ENCODE measurements at regions not wholly inside any gene's neighbourhood (a gene's known extent, or its start where the extent isn't known, plus 50 kb on each side); places are given as distances from the start of the nearest gene placed in this dataset.

GRCh38 chr11:70501933-70502540 is 103.7 kb downstream of the CTTN start:
- no peak overlapping the region for H3K9ac ChIP-seq (ENCODE audit: low read depth in 1 of 2, low read length in 2 of 2)
- H3K27me3 ChIP-seq (ENCODE audit: control insufficient read depth in 1 of 2, insufficient read depth in 2 of 2, low read length in 2 of 2): no peaks in the 10 kb centered on the region
- no peaks in the 10 kb centered on the region for H3K36me3 ChIP-seq (ENCODE audit: control insufficient read depth in 1 of 2, insufficient read depth in 2 of 2, low read length in 2 of 2)
- no peak overlapping the region for H3K4me3 ChIP-seq (ENCODE audit: low read depth in 1 of 2, low read length in 2 of 2)
- no peak overlapping the region for H3K27ac ChIP-seq (ENCODE audit: low read depth, low read length)
- H3K4me1 ChIP-seq (ENCODE audit: control insufficient read depth in 1 of 2, insufficient read depth in 2 of 2, low read length in 2 of 2): no peaks in the 10 kb centered on the region
- no peaks in the 10 kb centered on the region for H3K9me3 ChIP-seq (ENCODE audit: control insufficient read depth in 1 of 2, low read length in 2 of 2)

GRCh38 chr11:70502677-70503467 is 104.5 kb downstream of the CTTN start:
- H3K9ac ChIP-seq (ENCODE audit: low read depth in 1 of 2, low read length in 2 of 2): no peak overlapping the region
- no peaks in the 10 kb centered on the region for H3K27me3 ChIP-seq (ENCODE audit: control insufficient read depth in 1 of 2, insufficient read depth in 2 of 2, low read length in 2 of 2)
- no peak overlapping the region for H3K27ac ChIP-seq (ENCODE audit: low read depth, low read length)
- H3K4me1 ChIP-seq (ENCODE audit: control insufficient read depth in 1 of 2, insufficient read depth in 2 of 2, low read length in 2 of 2): no peaks in the 10 kb centered on the region
- no peaks in the 10 kb centered on the region for H3K9me3 ChIP-seq (ENCODE audit: control insufficient read depth in 1 of 2, low read length in 2 of 2)
- H3K36me3 ChIP-seq (ENCODE audit: control insufficient read depth in 1 of 2, insufficient read depth in 2 of 2, low read length in 2 of 2): no peaks in the 10 kb centered on the region
- H3K4me3 ChIP-seq (ENCODE audit: low read depth in 1 of 2, low read length in 2 of 2): no peak overlapping the region

GRCh38 chr11:70503468-70504221 is 105.3 kb downstream of the CTTN start:
- Histone ChIP-seq H3K9ac (ENCODE audit: low read depth in 1 of 2, low read length in 2 of 2) (no peak overlapping the region), H3K27me3 (ENCODE audit: control insufficient read depth in 1 of 2, insufficient read depth in 2 of 2, low read length in 2 of 2) (no peaks in the 10 kb centered on the region), H3K36me3 (ENCODE audit: control insufficient read depth in 1 of 2, insufficient read depth in 2 of 2, low read length in 2 of 2) (no peaks in the 10 kb centered on the region), H3K4me3 (ENCODE audit: low read depth in 1 of 2, low read length in 2 of 2) (no peak overlapping the region), H3K27ac (ENCODE audit: low read depth, low read length) (no peak overlapping the region), H3K4me1 (ENCODE audit: control insufficient read depth in 1 of 2, insufficient read depth in 2 of 2, low read length in 2 of 2) (no peaks in the 10 kb centered on the region), H3K9me3 (ENCODE audit: control insufficient read depth in 1 of 2, low read length in 2 of 2) (no peaks in the 10 kb centered on the region)

GRCh38 chr11:70504246-70505020 is 106.1 kb downstream of the CTTN start:
- Histone ChIP-seq H3K4me1 (ENCODE audit: control insufficient read depth in 1 of 2, insufficient read depth in 2 of 2, low read length in 2 of 2) (no peaks in the 10 kb centered on the region), H3K9ac (ENCODE audit: low read depth in 1 of 2, low read length in 2 of 2) (no peak overlapping the region), H3K27ac (ENCODE audit: low read depth, low read length) (no peak overlapping the region), H3K27me3 (ENCODE audit: control insufficient read depth in 1 of 2, insufficient read depth in 2 of 2, low read length in 2 of 2) (no peaks in the 10 kb centered on the region), H3K4me3 (ENCODE audit: low read depth in 1 of 2, low read length in 2 of 2) (no peak overlapping the region), H3K9me3 (ENCODE audit: control insufficient read depth in 1 of 2, low read length in 2 of 2) (no peaks in the 10 kb centered on the region), H3K36me3 (ENCODE audit: control insufficient read depth in 1 of 2, insufficient read depth in 2 of 2, low read length in 2 of 2) (no peaks in the 10 kb centered on the region)

GRCh38 chr11:70505331-70505731 is 107.0 kb downstream of the CTTN start:
- Histone ChIP-seq H3K9ac (ENCODE audit: low read depth in 1 of 2, low read length in 2 of 2) (no peak overlapping the region), H3K36me3 (ENCODE audit: control insufficient read depth in 1 of 2, insufficient read depth in 2 of 2, low read length in 2 of 2) (no peaks in the 10 kb centered on the region), H3K4me3 (ENCODE audit: low read depth in 1 of 2, low read length in 2 of 2) (no peak overlapping the region), H3K4me1 (ENCODE audit: control insufficient read depth in 1 of 2, insufficient read depth in 2 of 2, low read length in 2 of 2) (no peaks in the 10 kb centered on the region), H3K9me3 (ENCODE audit: control insufficient read depth in 1 of 2, low read length in 2 of 2) (no peaks in the 10 kb centered on the region), H3K27ac (ENCODE audit: low read depth, low read length) (no peak overlapping the region), H3K27me3 (ENCODE audit: control insufficient read depth in 1 of 2, insufficient read depth in 2 of 2, low read length in 2 of 2) (no peaks in the 10 kb centered on the region)

GRCh38 chr11:70505761-70506657 is 107.7 kb downstream of the CTTN start:
- no peak overlapping the region for H3K4me3 ChIP-seq (ENCODE audit: low read depth in 1 of 2, low read length in 2 of 2)
- H3K27me3 ChIP-seq (ENCODE audit: control insufficient read depth in 1 of 2, insufficient read depth in 2 of 2, low read length in 2 of 2): no peaks in the 10 kb centered on the region
- no peaks in the 10 kb centered on the region for H3K4me1 ChIP-seq (ENCODE audit: control insufficient read depth in 1 of 2, insufficient read depth in 2 of 2, low read length in 2 of 2)
- no peaks in the 10 kb centered on the region for H3K9me3 ChIP-seq (ENCODE audit: control insufficient read depth in 1 of 2, low read length in 2 of 2)
- no peaks in the 10 kb centered on the region for H3K36me3 ChIP-seq (ENCODE audit: control insufficient read depth in 1 of 2, insufficient read depth in 2 of 2, low read length in 2 of 2)
- no peak overlapping the region for H3K9ac ChIP-seq (ENCODE audit: low read depth in 1 of 2, low read length in 2 of 2)
- no peak overlapping the region for H3K27ac ChIP-seq (ENCODE audit: low read depth, low read length)

GRCh38 chr11:70506658-70506970 is 108.3 kb downstream of the CTTN start:
- Histone ChIP-seq H3K9me3 (ENCODE audit: control insufficient read depth in 1 of 2, low read length in 2 of 2) (no peaks in the 10 kb centered on the region), H3K36me3 (ENCODE audit: control insufficient read depth in 1 of 2, insufficient read depth in 2 of 2, low read length in 2 of 2) (no peaks in the 10 kb centered on the region), H3K27ac (ENCODE audit: low read depth, low read length) (no peak overlapping the region), H3K4me3 (ENCODE audit: low read depth in 1 of 2, low read length in 2 of 2) (no peak overlapping the region), H3K27me3 (ENCODE audit: control insufficient read depth in 1 of 2, insufficient read depth in 2 of 2, low read length in 2 of 2) (no peaks in the 10 kb centered on the region), H3K9ac (ENCODE audit: low read depth in 1 of 2, low read length in 2 of 2) (no peak overlapping the region), H3K4me1 (ENCODE audit: control insufficient read depth in 1 of 2, insufficient read depth in 2 of 2, low read length in 2 of 2) (no peaks in the 10 kb centered on the region)

GRCh38 chr11:70506986-70507385 is 108.7 kb downstream of the CTTN start:
- no peaks in the 10 kb centered on the region for H3K36me3 ChIP-seq (ENCODE audit: control insufficient read depth in 1 of 2, insufficient read depth in 2 of 2, low read length in 2 of 2)
- H3K4me3 ChIP-seq (ENCODE audit: low read depth in 1 of 2, low read length in 2 of 2): no peak overlapping the region
- H3K27ac ChIP-seq (ENCODE audit: low read depth, low read length): no peak overlapping the region
- no peaks in the 10 kb centered on the region for H3K27me3 ChIP-seq (ENCODE audit: control insufficient read depth in 1 of 2, insufficient read depth in 2 of 2, low read length in 2 of 2)
- H3K9ac ChIP-seq (ENCODE audit: low read depth in 1 of 2, low read length in 2 of 2): no peak overlapping the region
- no peaks in the 10 kb centered on the region for H3K9me3 ChIP-seq (ENCODE audit: control insufficient read depth in 1 of 2, low read length in 2 of 2)
- H3K4me1 ChIP-seq (ENCODE audit: control insufficient read depth in 1 of 2, insufficient read depth in 2 of 2, low read length in 2 of 2): no peaks in the 10 kb centered on the region

GRCh38 chr11:70507466-70508230 is 109.3 kb downstream of the CTTN start:
- Histone ChIP-seq H3K4me1 (ENCODE audit: control insufficient read depth in 1 of 2, insufficient read depth in 2 of 2, low read length in 2 of 2) (no peaks in the 10 kb centered on the region), H3K4me3 (ENCODE audit: low read depth in 1 of 2, low read length in 2 of 2) (no peak overlapping the region), H3K9ac (ENCODE audit: low read depth in 1 of 2, low read length in 2 of 2) (no peak overlapping the region), H3K27me3 (ENCODE audit: control insufficient read depth in 1 of 2, insufficient read depth in 2 of 2, low read length in 2 of 2) (no peaks in the 10 kb centered on the region), H3K27ac (ENCODE audit: low read depth, low read length) (no peak overlapping the region), H3K9me3 (ENCODE audit: control insufficient read depth in 1 of 2, low read length in 2 of 2) (peaks cover 2 to 6% of the 10 kb centered on the region in 2 donors), H3K36me3 (ENCODE audit: control insufficient read depth in 1 of 2, insufficient read depth in 2 of 2, low read length in 2 of 2) (no peaks in the 10 kb centered on the region)

Measured in duodenal mucosa (tissue), 2 donors.